TTC549 (cell line): ENCODE measurements at regions not wholly inside any gene's neighbourhood (a gene's known extent, or its start where the extent isn't known, plus 50 kb on each side); places are given as distances from the start of the nearest gene placed in this dataset.
"Not testable (repeated sequence)": the region's sequence is repeated elsewhere in the genome, so short reads cannot be mapped to it uniquely, and the experiment has no call there.

ENCODE experiments used
- FAIRE-seq: peaks from 2 replicates; lab custom pipeline; 2012; peaks lifted over from hg19 to GRCh38; lab: Jason Lieb, UNC

- FAIRE-seq, result no peak
Measured at GRCh38 chr14:30373526-30373925, 185.4 kb upstream of the G2E3 start.

- FAIRE-seq, result no peak
Measured at GRCh38 chr14:30375296-30375892, 183.6 kb upstream of the G2E3 start.

- no peak for FAIRE-seq
Measured at GRCh38 chr14:30381861-30382480, 177.0 kb upstream of the G2E3 start.

- FAIRE-seq, result no peak
Measured at GRCh38 chr14:30385925-30386324, 173.0 kb upstream of the G2E3 start.

- no peak for FAIRE-seq
Measured at GRCh38 chr14:30387871-30388270, 171.1 kb upstream of the G2E3 start.

- FAIRE-seq, result no peak
Measured at GRCh38 chr14:30389134-30389876, 169.7 kb upstream of the G2E3 start.

GRCh38 chr14:30389877-30390385 is 169.0 kb upstream of the G2E3 start:
- no peak for FAIRE-seq

GRCh38 chr14:30395065-30395464 is 163.9 kb upstream of the G2E3 start:
- FAIRE-seq, result no peak

- FAIRE-seq, result no peak
Measured at GRCh38 chr14:30402846-30403245, 156.1 kb upstream of the G2E3 start.

GRCh38 chr14:30403791-30404190 is 155.2 kb upstream of the G2E3 start:
- no peak for FAIRE-seq

- FAIRE-seq, result not testable (repeated sequence)
Measured at GRCh38 chr14:30409508-30410015, 149.4 kb upstream of the G2E3 start.

GRCh38 chr14:30410986-30411385 is 148.0 kb upstream of the G2E3 start:
- FAIRE-seq, result no peak

- FAIRE-seq, result not testable (repeated sequence)
Measured at GRCh38 chr14:30413184-30413583, 145.8 kb upstream of the G2E3 start.

GRCh38 chr14:30417121-30417520 is 141.8 kb upstream of the G2E3 start:
- no peak for FAIRE-seq

- FAIRE-seq, result no peak
Measured at GRCh38 chr14:30417999-30418398, 141.0 kb upstream of the G2E3 start.

GRCh38 chr14:30419037-30419436 is 139.9 kb upstream of the G2E3 start:
- no peak for FAIRE-seq

- FAIRE-seq, result no peak
Measured at GRCh38 chr14:30420515-30420914, 138.4 kb upstream of the G2E3 start.

- no peak for FAIRE-seq
Measured at GRCh38 chr14:30426463-30426862, 132.5 kb upstream of the G2E3 start.

GRCh38 chr14:30427401-30427800 is 131.6 kb upstream of the G2E3 start:
- FAIRE-seq, result no peak

- no peak for FAIRE-seq
Measured at GRCh38 chr14:30427846-30428245, 131.1 kb upstream of the G2E3 start.

GRCh38 chr14:30431552-30431951 is 127.4 kb upstream of the G2E3 start:
- FAIRE-seq, result no peak

- no peak for FAIRE-seq
Measured at GRCh38 chr14:30440961-30441360, 118.0 kb upstream of the G2E3 start.

GRCh38 chr14:30443368-30444007 is 115.5 kb upstream of the G2E3 start:
- FAIRE-seq, result peak; percentile 39
